Neural cell (in vitro differentiated cells): ENCODE measurements at regions not wholly inside any gene's neighbourhood (a gene's known extent, or its start where the extent isn't known, plus 50 kb on each side); places are given as distances from the start of the nearest gene placed in this dataset.

ENCODE experiments used
- H2AFZ ChIP-seq: fragments of 200-600, 300-800 bp; sonication (generic), shearing (Covaris generic); 2 replicates; pipeline ENCODE4 v1.6.0; 2014; ENCODE audit warnings: low read depth, mild to moderate bottlenecking, antibody characterized with exemption, low read length, moderate library complexity
- H3F3A ChIP-seq: fragments of 200-600 bp; shearing (Covaris generic); 2 replicates; pipeline ENCODE4 v1.6.1; 2016; ENCODE audit warnings: mild to moderate bottlenecking, moderate library complexity, mixed read lengths, antibody characterized with exemption, low read length; ENCODE audit not compliant: insufficient read depth, poor library complexity, severe bottlenecking
- H3K27ac ChIP-seq: fragments of 200-600, 300-800 bp; sonication (generic), shearing (Covaris generic); 2 replicates; pipeline ENCODE4 v1.5.1; 2014; ENCODE audit warnings: mild to moderate bottlenecking, low read length, moderate library complexity
- H3K27me3 ChIP-seq: fragments of 300-800, 200-600 bp; sonication (generic), shearing (Covaris generic); 2 replicates; pipeline ENCODE4 v1.6.0; 2014; ENCODE audit warnings: mild to moderate bottlenecking, low read depth, low read length, moderate library complexity; ENCODE audit not compliant: insufficient read depth
- H3K36me3 ChIP-seq: fragments of 300-800, 200-600 bp; sonication (generic), shearing (Covaris generic); 2 replicates; pipeline ENCODE4 v1.5.1; 2014; ENCODE audit warnings: mild to moderate bottlenecking, antibody characterized with exemption, low read length, moderate library complexity; ENCODE audit not compliant: insufficient read depth
- H3K4me2 ChIP-seq: fragments of 300-800, 200-600 bp; sonication (generic), shearing (Covaris generic); 2 replicates; pipeline ENCODE4 v1.6.0; 2014; ENCODE audit warnings: mild to moderate bottlenecking, low read length
- H3K4me3 ChIP-seq: fragments of 300-800, 200-600 bp; sonication (generic), shearing (Covaris generic); 2 replicates; pipeline ENCODE4 v1.5.1; 2014; ENCODE audit warnings: mild to moderate bottlenecking, low read length, moderate library complexity
- H3K79me2 ChIP-seq: fragments of 200-600 bp; shearing (Covaris generic); replicated peaks from 2 replicates; pipeline ENCODE4 v1.6.0; 2014; ENCODE audit warnings: mild to moderate bottlenecking, low read length, moderate library complexity; ENCODE audit not compliant: insufficient read depth
- H3K9ac ChIP-seq: fragments of 300-800, 200-600 bp; sonication (generic), shearing (Covaris generic); 2 replicates; pipeline ENCODE4 v1.6.1; 2016; ENCODE audit warnings: mild to moderate bottlenecking, low read length, mixed read lengths
- H3K9me2 ChIP-seq: fragments of 200-600 bp; shearing (Covaris generic); 2 replicates; pipeline ENCODE4 v1.6.1; 2016; ENCODE audit warnings: mild to moderate bottlenecking, low read length, mixed read lengths; ENCODE audit not compliant: insufficient read depth
- H3K9me3 ChIP-seq: fragments of 200-600, 300-800 bp; sonication (generic), shearing (Covaris generic); 2 replicates; pipeline ENCODE4 v1.6.1; 2016; ENCODE audit warnings: mild to moderate bottlenecking, mixed run types, low read length, moderate library complexity, mixed read lengths
- H4K20me1 ChIP-seq: fragments of 200-600 bp; shearing (Covaris generic); 2 replicates; pipeline ENCODE4 v1.6.1; 2016; ENCODE audit warnings: mild to moderate bottlenecking, mixed run types; ENCODE audit not compliant: insufficient read depth
- EP300 ChIP-seq: fragments of 450-650 bp; conservative IDR thresholded peaks from 2 replicates; pipeline ENCODE4 v1.6.1; 2014; ENCODE audit warnings: antibody characterized with exemption, mild to moderate bottlenecking, moderate library complexity; ENCODE audit not compliant: poor library complexity, severe bottlenecking
- EZH2 ChIP-seq: fragments of 200-600, 300-800 bp; shearing (Covaris generic), sonication (generic); IDR thresholded peaks from 2 replicates; pipeline ENCODE4 v1.6.1; 2014; ENCODE audit warnings: antibody characterized with exemption, low read length, borderline replicate concordance, mild to moderate bottlenecking; ENCODE audit not compliant: insufficient read depth, poor library complexity, severe bottlenecking
- MXI1 ChIP-seq: fragments of 450-650 bp; conservative IDR thresholded peaks from 2 replicates; pipeline ENCODE4 v1.6.1; 2014; ENCODE audit warnings: antibody characterized with exemption, mild to moderate bottlenecking; ENCODE audit not compliant: poor library complexity, severe bottlenecking
- POLR2AphosphoS5 ChIP-seq: IDR thresholded peaks from 2 replicates; pipeline ENCODE4 v1.6.1; 2012
- RAD21 ChIP-seq: fragments of 450-650 bp; conservative IDR thresholded peaks from 2 replicates; pipeline ENCODE4 v1.6.1; 2014; ENCODE audit warnings: antibody characterized with exemption, mild to moderate bottlenecking, moderate library complexity
- SMC3 ChIP-seq: fragments of 450-650 bp; conservative IDR thresholded peaks from 2 replicates; pipeline ENCODE4 v1.6.1; 2014; ENCODE audit warnings: antibody characterized with exemption, mild to moderate bottlenecking, moderate library complexity; ENCODE audit not compliant: poor library complexity
- TAF1 ChIP-seq: IDR thresholded peaks from 2 replicates; pipeline ENCODE4 v1.6.1; 2012; ENCODE audit warnings: low read depth
- TF ChIP-seq, protein P1 (sequence below): IDR thresholded peaks from 2 replicates; pipeline ENCODE4 v1.6.1; 2012; ENCODE audit warnings: borderline replicate concordance
- TF ChIP-seq, protein P2 (sequence below): fragments of 450-650 bp; IDR thresholded peaks from 2 replicates; pipeline ENCODE4 v1.5.1; 2014; ENCODE audit warnings: antibody characterized with exemption, mild to moderate bottlenecking, moderate library complexity; ENCODE audit not compliant: poor library complexity, severe bottlenecking

DNA sequence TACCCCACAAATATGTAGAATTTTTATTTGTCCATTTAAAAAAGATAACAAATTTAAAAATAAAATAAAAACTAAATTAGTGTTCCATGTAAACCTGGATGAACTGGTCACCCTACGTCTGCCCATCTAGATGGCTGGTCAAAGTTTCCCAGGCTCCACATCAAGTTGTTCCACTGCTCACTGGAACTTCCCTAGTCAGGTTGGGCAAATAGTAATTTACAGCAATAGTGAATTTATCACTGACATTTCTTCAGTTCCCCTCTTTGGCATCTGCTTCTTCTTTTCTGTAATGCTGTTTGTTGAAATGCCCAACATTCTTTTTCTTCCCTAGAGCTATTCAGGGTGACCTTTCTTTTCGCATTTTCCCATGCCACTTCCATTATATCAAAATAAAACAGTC is 272.7 kb upstream of the BTG1 start:
- Histone ChIP-seq H4K20me1 (no peaks in the 10 kb centered on the region), H3K27me3 (no peaks in the 10 kb centered on the region), H2AFZ (no peak overlapping the region), H3K9me2 (no peaks in the 10 kb centered on the region), H3K4me2 (no peak overlapping the region), H3K9me3 (no peaks in the 10 kb centered on the region), H3K79me2 (no peaks in the 10 kb centered on the region), H3K4me3 (no peak overlapping the region), H3K27ac (no peak overlapping the region), H3F3A (no peaks in the 10 kb centered on the region), H3K36me3 (no peaks in the 10 kb centered on the region), H3K9ac (no peak overlapping the region)
- TF ChIP-seq, protein P1, sequence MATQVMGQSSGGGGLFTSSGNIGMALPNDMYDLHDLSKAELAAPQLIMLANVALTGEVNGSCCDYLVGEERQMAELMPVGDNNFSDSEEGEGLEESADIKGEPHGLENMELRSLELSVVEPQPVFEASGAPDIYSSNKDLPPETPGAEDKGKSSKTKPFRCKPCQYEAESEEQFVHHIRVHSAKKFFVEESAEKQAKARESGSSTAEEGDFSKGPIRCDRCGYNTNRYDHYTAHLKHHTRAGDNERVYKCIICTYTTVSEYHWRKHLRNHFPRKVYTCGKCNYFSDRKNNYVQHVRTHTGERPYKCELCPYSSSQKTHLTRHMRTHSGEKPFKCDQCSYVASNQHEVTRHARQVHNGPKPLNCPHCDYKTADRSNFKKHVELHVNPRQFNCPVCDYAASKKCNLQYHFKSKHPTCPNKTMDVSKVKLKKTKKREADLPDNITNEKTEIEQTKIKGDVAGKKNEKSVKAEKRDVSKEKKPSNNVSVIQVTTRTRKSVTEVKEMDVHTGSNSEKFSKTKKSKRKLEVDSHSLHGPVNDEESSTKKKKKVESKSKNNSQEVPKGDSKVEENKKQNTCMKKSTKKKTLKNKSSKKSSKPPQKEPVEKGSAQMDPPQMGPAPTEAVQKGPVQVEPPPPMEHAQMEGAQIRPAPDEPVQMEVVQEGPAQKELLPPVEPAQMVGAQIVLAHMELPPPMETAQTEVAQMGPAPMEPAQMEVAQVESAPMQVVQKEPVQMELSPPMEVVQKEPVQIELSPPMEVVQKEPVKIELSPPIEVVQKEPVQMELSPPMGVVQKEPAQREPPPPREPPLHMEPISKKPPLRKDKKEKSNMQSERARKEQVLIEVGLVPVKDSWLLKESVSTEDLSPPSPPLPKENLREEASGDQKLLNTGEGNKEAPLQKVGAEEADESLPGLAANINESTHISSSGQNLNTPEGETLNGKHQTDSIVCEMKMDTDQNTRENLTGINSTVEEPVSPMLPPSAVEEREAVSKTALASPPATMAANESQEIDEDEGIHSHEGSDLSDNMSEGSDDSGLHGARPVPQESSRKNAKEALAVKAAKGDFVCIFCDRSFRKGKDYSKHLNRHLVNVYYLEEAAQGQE, result no peak
- TF ChIP-seq EP300, result no peak
- TF ChIP-seq, protein P2, sequence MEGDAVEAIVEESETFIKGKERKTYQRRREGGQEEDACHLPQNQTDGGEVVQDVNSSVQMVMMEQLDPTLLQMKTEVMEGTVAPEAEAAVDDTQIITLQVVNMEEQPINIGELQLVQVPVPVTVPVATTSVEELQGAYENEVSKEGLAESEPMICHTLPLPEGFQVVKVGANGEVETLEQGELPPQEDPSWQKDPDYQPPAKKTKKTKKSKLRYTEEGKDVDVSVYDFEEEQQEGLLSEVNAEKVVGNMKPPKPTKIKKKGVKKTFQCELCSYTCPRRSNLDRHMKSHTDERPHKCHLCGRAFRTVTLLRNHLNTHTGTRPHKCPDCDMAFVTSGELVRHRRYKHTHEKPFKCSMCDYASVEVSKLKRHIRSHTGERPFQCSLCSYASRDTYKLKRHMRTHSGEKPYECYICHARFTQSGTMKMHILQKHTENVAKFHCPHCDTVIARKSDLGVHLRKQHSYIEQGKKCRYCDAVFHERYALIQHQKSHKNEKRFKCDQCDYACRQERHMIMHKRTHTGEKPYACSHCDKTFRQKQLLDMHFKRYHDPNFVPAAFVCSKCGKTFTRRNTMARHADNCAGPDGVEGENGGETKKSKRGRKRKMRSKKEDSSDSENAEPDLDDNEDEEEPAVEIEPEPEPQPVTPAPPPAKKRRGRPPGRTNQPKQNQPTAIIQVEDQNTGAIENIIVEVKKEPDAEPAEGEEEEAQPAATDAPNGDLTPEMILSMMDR, result no peak
- TF ChIP-seq POLR2AphosphoS5, result no peak
- no peak for TF ChIP-seq EZH2
- TF ChIP-seq MXI1, result no peak

DNA sequence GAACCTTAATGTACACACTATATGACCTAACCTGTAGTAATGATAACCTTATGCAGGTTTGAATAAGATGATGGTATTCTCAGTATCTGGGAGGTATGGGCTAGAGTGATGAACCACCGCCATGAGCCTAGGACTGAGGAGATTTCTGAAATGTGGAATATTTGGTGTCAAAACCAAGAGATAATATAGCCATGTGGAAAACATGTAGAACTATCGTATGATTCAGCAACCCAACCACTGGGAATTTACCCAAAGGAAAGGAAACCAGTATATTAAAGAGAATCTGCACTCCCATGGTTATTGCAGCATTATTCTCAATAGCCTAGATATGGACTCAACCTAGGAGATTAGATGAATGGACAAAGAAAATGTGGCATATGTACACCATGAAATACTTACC is 271.7 kb upstream of the BTG1 start:
- no peak overlapping the region for H3K4me3 ChIP-seq
- H3K9me3 ChIP-seq, result no peaks in the 10 kb centered on the region
- H2AFZ ChIP-seq, result no peak overlapping the region
- no peaks in the 10 kb centered on the region for H3K9me2 ChIP-seq
- no peaks in the 10 kb centered on the region for H4K20me1 ChIP-seq
- no peak overlapping the region for H3K4me2 ChIP-seq
- no peaks in the 10 kb centered on the region for H3K79me2 ChIP-seq
- no peaks in the 10 kb centered on the region for H3F3A ChIP-seq
- H3K27ac ChIP-seq, result no peak overlapping the region
- no peaks in the 10 kb centered on the region for H3K36me3 ChIP-seq
- no peak overlapping the region for H3K9ac ChIP-seq
- no peak for TF ChIP-seq EZH2
- no peak for TF ChIP-seq EP300
- TF ChIP-seq, protein P2, result no peak
- TF ChIP-seq, protein P1, result no peak
- no peak for TF ChIP-seq MXI1
- no peak for TF ChIP-seq POLR2AphosphoS5
- no peak for TF ChIP-seq RAD21
- TF ChIP-seq SMC3, result no peak
- no peak for TF ChIP-seq TAF1
- no peaks in the 10 kb centered on the region for H3K27me3 ChIP-seq
